AG09309 (cell line): ENCODE measurements at regions not wholly inside any gene's neighbourhood (a gene's known extent, or its start where the extent isn't known, plus 50 kb on each side); places are given as distances from the start of the nearest gene placed in this dataset.

Source experiments
- DNase-seq: peaks from one replicate; pipeline ENCODE4 v3.0.0-alpha.2; 2010; ENCODE audit warnings: low read depth
- H3K4me3 ChIP-seq: 2 replicates; pipeline ENCODE4 v1.5.1; 2011; ENCODE audit warnings: mild to moderate bottlenecking, low read depth, low read length, moderate library complexity; ENCODE audit not compliant: control insufficient read depth
- CTCF ChIP-seq: IDR thresholded peaks from 2 replicates; pipeline ENCODE4 v1.5.1; 2011; ENCODE audit warnings: mild to moderate bottlenecking, low read depth, low read length, inconsistent platforms; ENCODE audit not compliant: insufficient read depth, control insufficient read depth; ENCODE audit errors: missing control alignments

DNA sequence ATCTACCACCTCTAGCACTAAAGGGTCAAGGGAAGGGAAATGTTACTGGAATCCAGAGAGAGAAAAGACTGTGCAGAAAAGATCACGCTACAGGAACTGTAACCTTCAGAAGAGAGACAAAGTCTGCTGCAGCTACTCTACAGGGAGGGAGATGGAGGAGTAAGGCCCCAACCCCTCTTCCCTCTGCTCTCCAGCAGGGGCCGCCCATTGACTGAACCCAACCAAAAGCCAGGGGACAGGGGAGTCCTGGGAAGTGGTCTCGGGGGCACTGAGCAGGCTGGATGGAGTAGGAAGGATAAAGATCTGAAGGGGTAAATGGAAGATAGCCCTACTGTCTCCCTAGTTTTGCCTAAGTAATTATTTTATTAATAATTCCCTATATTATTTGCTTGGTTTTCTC lies 72.8 kb upstream of the NR5A2 start:
- peak; percentile 45 for TF ChIP-seq CTCF
- H3K4me3 ChIP-seq = no peak overlapping the region
- DNase-seq = no peak

DNA sequence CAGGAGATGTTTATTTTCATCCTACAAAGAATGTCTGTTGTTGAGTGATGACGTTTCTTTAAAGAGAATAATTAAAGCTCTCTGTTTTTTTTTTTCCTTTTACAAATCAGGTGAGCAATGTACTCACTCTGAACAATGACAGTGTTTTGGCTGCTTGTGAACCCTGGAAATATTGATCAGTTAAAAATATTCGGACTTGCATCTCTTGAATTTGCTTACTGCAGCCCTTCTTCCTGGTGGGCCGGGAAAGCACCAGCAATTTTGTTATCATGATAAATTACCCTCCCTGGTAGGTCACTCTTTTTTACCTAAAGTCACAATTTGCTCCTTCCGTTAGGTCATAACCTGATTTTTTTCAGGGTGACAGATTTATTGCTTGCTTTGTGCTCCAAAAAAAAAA lies 72.3 kb upstream of the NR5A2 start:
- H3K4me3 ChIP-seq = no peak overlapping the region
- no peak for TF ChIP-seq CTCF
- no peak for DNase-seq

GRCh38 chr1:199956005-199956404 lies 71.5 kb upstream of the NR5A2 start:
- no peak for DNase-seq
- no peak for TF ChIP-seq CTCF
- H3K4me3 ChIP-seq = no peak overlapping the region

DNA sequence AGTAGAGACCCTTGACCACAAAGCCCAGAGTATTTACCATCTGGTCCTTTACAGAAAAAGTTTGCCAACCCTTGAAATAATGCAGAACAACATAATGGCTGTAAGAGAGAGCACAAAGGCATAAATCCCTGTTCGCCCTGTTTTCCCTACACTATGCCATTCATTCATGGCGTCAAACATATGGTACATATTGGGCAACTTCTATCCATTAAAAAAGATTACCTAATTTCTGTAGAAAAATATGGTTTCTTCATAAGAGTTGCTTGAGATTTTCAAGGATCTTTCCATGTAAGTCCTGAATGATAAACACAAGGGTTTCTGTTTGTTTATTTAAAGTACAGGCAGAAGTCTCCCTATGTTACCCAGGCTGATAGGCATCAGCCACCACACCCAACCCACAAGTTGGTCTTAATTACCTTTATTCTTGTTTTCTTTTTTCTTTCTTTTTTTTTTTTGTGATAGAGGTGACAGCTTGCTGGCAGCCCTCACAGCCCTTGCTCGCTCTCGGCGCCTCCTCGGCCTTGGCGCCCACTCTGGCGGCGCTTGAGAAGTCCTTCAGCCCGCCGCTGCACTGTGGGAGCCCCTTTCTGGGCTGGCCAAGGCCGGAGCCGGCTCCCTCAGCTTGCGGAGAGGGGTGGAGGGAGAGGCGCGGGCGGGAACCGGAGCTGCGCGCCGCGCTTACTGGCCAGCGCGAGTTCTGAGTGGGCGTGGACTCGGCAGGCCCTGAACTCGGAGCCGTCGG lies 68.3 kb upstream of the NR5A2 start:
- no peak overlapping the region for H3K4me3 ChIP-seq
- TF ChIP-seq CTCF = no peak

GRCh38 chr1:199959775-199960110 lies 67.8 kb upstream of the NR5A2 start:
- H3K4me3 ChIP-seq = no peak overlapping the region
- DNase-seq = no peak
- TF ChIP-seq CTCF = no peak

More for the DNA sequence above, 68.3 kb upstream of the NR5A2 start:
- DNase-seq = no peak

DNA sequence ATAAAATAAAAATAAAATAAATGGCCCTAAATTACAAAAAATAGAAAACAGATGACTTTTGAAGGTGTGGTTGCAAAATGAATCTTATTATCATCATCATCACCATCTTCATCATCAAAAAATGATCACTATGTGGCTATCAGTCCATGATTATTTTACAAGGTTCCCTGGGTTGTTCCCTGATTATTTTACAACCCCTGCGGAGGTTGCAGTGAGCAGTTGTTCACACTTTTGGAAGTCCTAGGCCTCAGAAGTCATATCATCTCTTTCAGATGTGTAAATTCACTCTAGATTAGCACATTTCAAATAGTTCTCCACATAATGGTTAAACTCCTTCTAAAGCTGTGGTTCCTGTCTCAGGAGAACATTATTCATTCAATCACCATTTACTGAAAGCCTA lies 57.4 kb upstream of the NR5A2 start:
- no peak for DNase-seq
- no peak for TF ChIP-seq CTCF
- no peak overlapping the region for H3K4me3 ChIP-seq
